ENCODE measurements at regions not wholly inside any gene's neighbourhood (a gene's known extent, or its start where the extent isn't known, plus 50 kb on each side); places are given as distances from the start of the nearest gene placed in this dataset.
A peak's percentile ranks its signal among the peaks of the same experiment; 100 is the strongest.

- H3K36me3 ChIP-seq (ENCODE audit: control insufficient read depth in 4 of 4, insufficient read depth in 4 of 4, low read length in 3 of 4), result no peaks in the 10 kb centered on the region
- peaks cover 0 to 2% (median 0%) of the 10 kb centered on the region in 5 experiments for H3K27me3 ChIP-seq (replicated peaks in 2 of 5; ENCODE audit: control insufficient read depth in 4 of 5, insufficient read depth in 5 of 5, low read length in 4 of 5)
- no peak for DNase-seq
- peak overlapping the region in 1 of 7 experiments; percentile 6 for H3K4me3 ChIP-seq (ENCODE audit: control insufficient read depth in 1 of 7, extremely low read depth in 1 of 7, insufficient read depth in 4 of 7, low read depth in 2 of 7, low read length in 6 of 7)
- ChIA-PET POLR2A (no interaction called here), CTCF (no interaction called here)
- WGBS (ENCODE audit: insufficient coverage), result 100% methylated on average over 3 of the region's 3 CpGs
- H3K4me1 ChIP-seq (ENCODE audit: control extremely low read depth in 1 of 4, control insufficient read depth in 4 of 4, insufficient read depth in 4 of 4, low read length in 3 of 4), result no peaks in the 10 kb centered on the region
- H3K27ac ChIP-seq (ENCODE audit: insufficient read depth in 1 of 2, low read depth in 1 of 2, low read length in 2 of 2, poor library complexity in 1 of 2, severe bottlenecking in 2 of 2), result no peak overlapping the region
- H3K9me3 ChIP-seq (ENCODE audit: control extremely low read depth in 1 of 5, control insufficient read depth in 4 of 5, insufficient read depth in 2 of 5, low read depth in 1 of 5, low read length in 4 of 5), result peaks cover 0 to 3% (median 0%) of the 10 kb centered on the region in 5 experiments
Observed at GRCh38 chr15:99907698-99908097, 174.5 kb upstream of the LYSMD4 start.

GRCh38 chr15:99906793-99907192 is 173.6 kb upstream of the LYSMD4 start:
- no peak for DNase-seq
- Histone ChIP-seq H3K4me3 (ENCODE audit: control insufficient read depth in 1 of 7, extremely low read depth in 1 of 7, insufficient read depth in 4 of 7, low read depth in 2 of 7, low read length in 6 of 7) (no peak overlapping the region), H3K4me1 (ENCODE audit: control extremely low read depth in 1 of 4, control insufficient read depth in 4 of 4, insufficient read depth in 4 of 4, low read length in 3 of 4) (no peaks in the 10 kb centered on the region), H3K36me3 (ENCODE audit: control insufficient read depth in 4 of 4, insufficient read depth in 4 of 4, low read length in 3 of 4) (no peaks in the 10 kb centered on the region), H3K9me3 (ENCODE audit: control extremely low read depth in 1 of 5, control insufficient read depth in 4 of 5, insufficient read depth in 2 of 5, low read depth in 1 of 5, low read length in 4 of 5) (peaks cover 0 to 3% (median 0%) of the 10 kb centered on the region in 5 experiments), H3K27me3 (replicated peaks in 2 of 5; ENCODE audit: control insufficient read depth in 4 of 5, insufficient read depth in 5 of 5, low read length in 4 of 5) (peaks cover 0 to 2% (median 0%) of the 10 kb centered on the region in 5 experiments), H3K27ac (ENCODE audit: insufficient read depth in 1 of 2, low read depth in 1 of 2, low read length in 2 of 2, poor library complexity in 1 of 2, severe bottlenecking in 2 of 2) (no peak overlapping the region)
- POLR2A ChIA-PET, result interaction anchor here (0.7 kb wide), 1 partner anchor 87 kb away, joined by 3 read pairs; no protein-coding TSS in a partner anchor
- WGBS (ENCODE audit: insufficient coverage), result 93% methylated on average over 2 of the region's 4 CpGs
- CTCF ChIA-PET, result no interaction called here

- H3K4me3 ChIP-seq (ENCODE audit: control insufficient read depth in 1 of 7, extremely low read depth in 1 of 7, insufficient read depth in 4 of 7, low read depth in 2 of 7, low read length in 6 of 7), result no peak overlapping the region
- no peaks in the 10 kb centered on the region for H3K4me1 ChIP-seq (ENCODE audit: control extremely low read depth in 1 of 4, control insufficient read depth in 4 of 4, insufficient read depth in 4 of 4, low read length in 3 of 4)
- H3K9me3 ChIP-seq (ENCODE audit: control extremely low read depth in 1 of 5, control insufficient read depth in 4 of 5, insufficient read depth in 2 of 5, low read depth in 1 of 5, low read length in 4 of 5), result peaks cover 0 to 3% (median 0%) of the 10 kb centered on the region in 5 experiments
- H3K27ac ChIP-seq (ENCODE audit: insufficient read depth in 1 of 2, low read depth in 1 of 2, low read length in 2 of 2, poor library complexity in 1 of 2, severe bottlenecking in 2 of 2), result no peak overlapping the region
- 97% methylated on average over 4 of the region's 5 CpGs for WGBS (ENCODE audit: insufficient coverage)
- no peaks in the 10 kb centered on the region for H3K36me3 ChIP-seq (ENCODE audit: control insufficient read depth in 4 of 4, insufficient read depth in 4 of 4, low read length in 3 of 4)
- peaks cover 0 to 2% (median 0%) of the 10 kb centered on the region in 5 experiments for H3K27me3 ChIP-seq (replicated peaks in 2 of 5; ENCODE audit: control insufficient read depth in 4 of 5, insufficient read depth in 5 of 5, low read length in 4 of 5)
- ChIA-PET POLR2A (interaction anchor here (0.7 kb wide), 1 partner anchor 87 kb away, joined by 3 read pairs; no protein-coding TSS in a partner anchor), CTCF (no interaction called here)
- no peak for DNase-seq
Observed at GRCh38 chr15:99906311-99906710, 173.1 kb upstream of the LYSMD4 start.

- Histone ChIP-seq H3K4me1 (ENCODE audit: control extremely low read depth in 1 of 4, control insufficient read depth in 4 of 4, insufficient read depth in 4 of 4, low read length in 3 of 4) (no peaks in the 10 kb centered on the region), H3K36me3 (ENCODE audit: control insufficient read depth in 4 of 4, insufficient read depth in 4 of 4, low read length in 3 of 4) (no peaks in the 10 kb centered on the region), H3K27me3 (replicated peaks in 2 of 5; ENCODE audit: control insufficient read depth in 4 of 5, insufficient read depth in 5 of 5, low read length in 4 of 5) (no peaks in the 10 kb centered on the region), H3K9me3 (ENCODE audit: control extremely low read depth in 1 of 5, control insufficient read depth in 4 of 5, insufficient read depth in 2 of 5, low read depth in 1 of 5, low read length in 4 of 5) (peaks cover 0 to 3% (median 0%) of the 10 kb centered on the region in 5 experiments), H3K27ac (ENCODE audit: insufficient read depth in 1 of 2, low read depth in 1 of 2, low read length in 2 of 2, poor library complexity in 1 of 2, severe bottlenecking in 2 of 2) (no peak overlapping the region), H3K4me3 (ENCODE audit: control insufficient read depth in 1 of 7, extremely low read depth in 1 of 7, insufficient read depth in 4 of 7, low read depth in 2 of 7, low read length in 6 of 7) (no peak overlapping the region)
- no peak for DNase-seq
- POLR2A ChIA-PET, result no interaction called here
- WGBS (ENCODE audit: insufficient coverage), result 100% methylated on average over 1 of the region's 1 CpG
- CTCF ChIA-PET, result no interaction called here
Observed at GRCh38 chr15:99902248-99902928, 169.2 kb upstream of the LYSMD4 start.

- WGBS (ENCODE audit: insufficient coverage), result 97% methylated on average over 4 of the region's 4 CpGs
- Histone ChIP-seq H3K4me3 (ENCODE audit: control insufficient read depth in 1 of 7, extremely low read depth in 1 of 7, insufficient read depth in 4 of 7, low read depth in 2 of 7, low read length in 6 of 7) (no peak overlapping the region), H3K4me1 (ENCODE audit: control extremely low read depth in 1 of 4, control insufficient read depth in 4 of 4, insufficient read depth in 4 of 4, low read length in 3 of 4) (no peaks in the 10 kb centered on the region), H3K9me3 (ENCODE audit: control extremely low read depth in 1 of 5, control insufficient read depth in 4 of 5, insufficient read depth in 2 of 5, low read depth in 1 of 5, low read length in 4 of 5) (peaks cover 0 to 3% (median 0%) of the 10 kb centered on the region in 5 experiments), H3K27ac (ENCODE audit: insufficient read depth in 1 of 2, low read depth in 1 of 2, low read length in 2 of 2, poor library complexity in 1 of 2, severe bottlenecking in 2 of 2) (no peak overlapping the region), H3K27me3 (replicated peaks in 2 of 5; ENCODE audit: control insufficient read depth in 4 of 5, insufficient read depth in 5 of 5, low read length in 4 of 5) (no peaks in the 10 kb centered on the region), H3K36me3 (ENCODE audit: control insufficient read depth in 4 of 4, insufficient read depth in 4 of 4, low read length in 3 of 4) (no peaks in the 10 kb centered on the region)
- no peak for DNase-seq
- CTCF ChIA-PET, result no interaction called here
- POLR2A ChIA-PET, result no interaction called here
Observed at GRCh38 chr15:99895956-99896311, 162.7 kb upstream of the LYSMD4 start.

- Histone ChIP-seq H3K27me3 (replicated peaks in 2 of 5; ENCODE audit: control insufficient read depth in 4 of 5, insufficient read depth in 5 of 5, low read length in 4 of 5) (no peaks in the 10 kb centered on the region), H3K36me3 (ENCODE audit: control insufficient read depth in 4 of 4, insufficient read depth in 4 of 4, low read length in 3 of 4) (no peaks in the 10 kb centered on the region), H3K4me1 (ENCODE audit: control extremely low read depth in 1 of 4, control insufficient read depth in 4 of 4, insufficient read depth in 4 of 4, low read length in 3 of 4) (no peaks in the 10 kb centered on the region), H3K9me3 (ENCODE audit: control extremely low read depth in 1 of 5, control insufficient read depth in 4 of 5, insufficient read depth in 2 of 5, low read depth in 1 of 5, low read length in 4 of 5) (peaks cover 0 to 3% (median 0%) of the 10 kb centered on the region in 5 experiments), H3K27ac (ENCODE audit: insufficient read depth in 1 of 2, low read depth in 1 of 2, low read length in 2 of 2, poor library complexity in 1 of 2, severe bottlenecking in 2 of 2) (no peak overlapping the region), H3K4me3 (ENCODE audit: control insufficient read depth in 1 of 7, extremely low read depth in 1 of 7, insufficient read depth in 4 of 7, low read depth in 2 of 7, low read length in 6 of 7) (no peak overlapping the region)
- no peak for DNase-seq
- CTCF ChIA-PET, result no interaction called here
- POLR2A ChIA-PET, result no interaction called here
- 100% methylated on average over 4 of the region's 4 CpGs for WGBS (ENCODE audit: insufficient coverage)
Observed at GRCh38 chr15:99895189-99895955, 162.1 kb upstream of the LYSMD4 start.

- no CpG with 5 or more reads among the region's 3 CpGs for WGBS (ENCODE audit: insufficient coverage)
- Histone ChIP-seq H3K27me3 (replicated peaks in 2 of 5; ENCODE audit: control insufficient read depth in 4 of 5, insufficient read depth in 5 of 5, low read length in 4 of 5) (no peaks in the 10 kb centered on the region), H3K4me1 (ENCODE audit: control extremely low read depth in 1 of 4, control insufficient read depth in 4 of 4, insufficient read depth in 4 of 4, low read length in 3 of 4) (no peaks in the 10 kb centered on the region), H3K36me3 (ENCODE audit: control insufficient read depth in 4 of 4, insufficient read depth in 4 of 4, low read length in 3 of 4) (peaks cover 0 to 2% (median 0%) of the 10 kb centered on the region in 4 experiments), H3K4me3 (ENCODE audit: control insufficient read depth in 1 of 7, extremely low read depth in 1 of 7, insufficient read depth in 4 of 7, low read depth in 2 of 7, low read length in 6 of 7) (no peak overlapping the region), H3K9me3 (ENCODE audit: control extremely low read depth in 1 of 5, control insufficient read depth in 4 of 5, insufficient read depth in 2 of 5, low read depth in 1 of 5, low read length in 4 of 5) (no peaks in the 10 kb centered on the region), H3K27ac (ENCODE audit: insufficient read depth in 1 of 2, low read depth in 1 of 2, low read length in 2 of 2, poor library complexity in 1 of 2, severe bottlenecking in 2 of 2) (no peak overlapping the region)
- ChIA-PET CTCF (no interaction called here), POLR2A (no interaction called here)
- no peak for DNase-seq
Observed at GRCh38 chr15:99878835-99879234, 145.6 kb upstream of the LYSMD4 start.

Data from common myeloid progenitor, CD34-positive (primary cell).